ENCODE measurements at regions not wholly inside any gene's neighbourhood (a gene's known extent, or its start where the extent isn't known, plus 50 kb on each side); places are given as distances from the start of the nearest gene placed in this dataset.
"Not testable (repeated sequence)": the region's sequence is repeated elsewhere in the genome, so short reads cannot be mapped to it uniquely, and the experiment has no call there.

- in situ Hi-C loops (cut with HindIII; ENCODE audit: low pct_unique_long_range_greater_than_20kb, low sequenced_read_pairs), result no loop called here
- no peak for DNase-seq (ENCODE audit: low read depth, low spot score)
These were observed 549.4 kb upstream of the HS3ST5 start for GRCh38 chr6:114892211-114892610.

GRCh38 chr6:114888241-114888640 lies 545.4 kb upstream of the HS3ST5 start:
- in situ Hi-C loops (cut with HindIII; ENCODE audit: low pct_unique_long_range_greater_than_20kb, low sequenced_read_pairs), result no loop called here
- no peak for DNase-seq (ENCODE audit: low read depth, low spot score)

- no peak for DNase-seq (ENCODE audit: low read depth, low spot score)
- in situ Hi-C loops (cut with HindIII; ENCODE audit: low pct_unique_long_range_greater_than_20kb, low sequenced_read_pairs), result no loop called here
These were observed 544.0 kb upstream of the HS3ST5 start for GRCh38 chr6:114886670-114887436.

DNA sequence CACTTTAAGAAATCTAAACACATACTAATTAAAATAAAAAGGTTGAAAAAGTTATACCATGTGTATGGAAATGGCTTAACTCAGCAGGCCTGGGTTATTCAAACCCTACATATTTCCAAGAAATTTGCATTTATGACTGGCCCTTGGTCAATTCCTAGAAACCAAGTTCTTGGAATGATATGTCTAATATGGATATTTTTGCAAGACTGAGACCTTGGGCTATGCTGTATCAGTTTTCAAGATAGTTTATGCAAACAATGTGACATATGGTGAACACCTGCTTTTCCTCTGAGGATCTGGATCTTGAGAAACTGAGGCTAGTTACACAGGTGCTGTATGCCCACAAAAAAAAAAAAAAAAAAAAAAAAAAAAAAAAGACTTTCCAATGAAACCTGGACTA lies 536.9 kb upstream of the HS3ST5 start:
- in situ Hi-C loops (cut with HindIII; ENCODE audit: low pct_unique_long_range_greater_than_20kb, low sequenced_read_pairs), result no loop called here

DNA sequence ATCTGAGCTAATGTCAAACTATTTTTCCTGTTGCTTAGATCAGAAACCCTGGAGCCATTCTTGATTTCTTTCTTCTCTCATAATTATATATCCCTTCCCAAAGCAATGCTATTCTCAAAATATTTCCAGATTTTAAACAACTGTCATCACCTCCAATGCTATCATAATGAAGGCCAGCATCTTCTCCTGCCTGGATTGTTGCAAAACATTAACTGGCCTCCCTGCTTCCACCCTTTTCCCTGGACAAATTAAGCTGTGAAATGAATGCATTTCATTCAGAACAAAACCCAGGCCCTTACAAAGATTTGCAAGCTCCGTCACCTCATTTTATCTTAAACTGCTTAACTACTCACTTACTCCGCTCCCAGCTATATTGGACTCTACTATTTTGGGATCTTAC lies 535.3 kb upstream of the HS3ST5 start:
- in situ Hi-C loops (cut with HindIII; ENCODE audit: low pct_unique_long_range_greater_than_20kb, low sequenced_read_pairs), result no loop called here
- no peak for DNase-seq (ENCODE audit: low read depth, low spot score)

More for the DNA sequence above, 536.9 kb upstream of the HS3ST5 start:
- DNase-seq (ENCODE audit: low read depth, low spot score), result no peak

DNA sequence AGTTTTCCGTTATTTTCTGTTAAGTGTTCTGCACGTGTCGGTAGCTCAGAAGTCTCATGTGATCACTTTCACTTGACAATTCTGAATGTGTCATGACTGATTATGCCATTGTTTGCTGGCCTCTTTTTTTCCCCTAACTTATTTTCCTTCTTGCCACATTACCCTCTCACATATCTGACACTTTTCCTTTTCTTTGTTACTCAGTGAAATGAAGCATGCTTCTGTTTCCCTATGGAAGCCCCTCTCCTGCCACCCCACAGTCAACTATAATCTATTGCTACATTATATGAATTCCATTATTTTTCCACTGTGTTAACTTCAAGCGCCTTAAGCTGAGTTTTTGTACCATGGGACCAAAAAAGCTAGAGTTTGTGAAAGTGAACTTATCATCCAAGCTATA lies 531.6 kb upstream of the HS3ST5 start:
- no peak for DNase-seq (ENCODE audit: low read depth, low spot score)
- in situ Hi-C loops (cut with HindIII; ENCODE audit: low pct_unique_long_range_greater_than_20kb, low sequenced_read_pairs), result no loop called here

- in situ Hi-C loops (cut with HindIII; ENCODE audit: low pct_unique_long_range_greater_than_20kb, low sequenced_read_pairs); DNase-seq (ENCODE audit: low read depth, low spot score): not testable (repeated sequence)
These were observed 522.7 kb upstream of the HS3ST5 start for GRCh38 chr6:114865506-114865905.

DNA sequence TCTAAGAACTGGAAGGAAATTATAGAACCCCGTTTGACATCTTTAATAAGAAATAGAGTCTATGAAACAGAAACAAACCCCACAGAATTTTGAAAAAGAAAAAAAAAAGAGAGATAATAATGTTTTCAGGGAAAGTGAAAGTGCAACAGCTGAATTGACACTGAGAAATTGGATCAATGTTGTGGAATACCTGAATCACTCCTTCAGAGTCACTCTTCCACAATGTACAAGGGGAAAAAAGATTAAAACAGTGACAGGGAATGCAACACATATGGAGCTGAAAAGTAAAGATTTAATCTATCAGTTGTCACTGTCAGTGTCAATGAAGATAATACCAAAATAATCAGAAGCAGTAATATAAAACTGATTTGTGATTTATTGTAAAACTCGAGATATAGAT lies 520.8 kb upstream of the HS3ST5 start:
- no peak for DNase-seq (ENCODE audit: low read depth, low spot score)
- in situ Hi-C loops (cut with HindIII; ENCODE audit: low pct_unique_long_range_greater_than_20kb, low sequenced_read_pairs), result no loop called here

- DNase-seq (ENCODE audit: low read depth, low spot score), result no peak
- in situ Hi-C loops (cut with HindIII; ENCODE audit: low pct_unique_long_range_greater_than_20kb, low sequenced_read_pairs), result no loop called here
These were observed 520.0 kb upstream of the HS3ST5 start for GRCh38 chr6:114862819-114863218.

DNA sequence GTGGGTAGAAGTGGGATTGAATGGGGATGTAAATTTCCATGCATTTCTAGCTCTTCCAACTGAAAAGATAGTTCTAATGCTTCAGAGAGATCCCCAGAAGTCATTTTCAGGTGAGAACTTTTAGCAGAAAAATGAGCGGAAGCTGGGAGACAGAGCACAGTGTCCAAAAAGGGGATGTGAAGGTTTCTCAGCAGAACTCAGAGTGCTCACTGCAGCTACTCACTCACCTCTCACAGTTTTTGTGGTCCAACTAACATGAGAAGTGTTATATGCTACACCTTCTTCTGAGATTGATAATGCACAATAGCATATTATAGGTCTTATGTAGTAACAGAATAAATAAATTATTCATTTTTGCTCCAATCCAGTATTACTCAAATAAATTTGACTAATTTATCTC lies 519.2 kb upstream of the HS3ST5 start:
- in situ Hi-C loops (cut with HindIII; ENCODE audit: low pct_unique_long_range_greater_than_20kb, low sequenced_read_pairs), result no loop called here

DNA sequence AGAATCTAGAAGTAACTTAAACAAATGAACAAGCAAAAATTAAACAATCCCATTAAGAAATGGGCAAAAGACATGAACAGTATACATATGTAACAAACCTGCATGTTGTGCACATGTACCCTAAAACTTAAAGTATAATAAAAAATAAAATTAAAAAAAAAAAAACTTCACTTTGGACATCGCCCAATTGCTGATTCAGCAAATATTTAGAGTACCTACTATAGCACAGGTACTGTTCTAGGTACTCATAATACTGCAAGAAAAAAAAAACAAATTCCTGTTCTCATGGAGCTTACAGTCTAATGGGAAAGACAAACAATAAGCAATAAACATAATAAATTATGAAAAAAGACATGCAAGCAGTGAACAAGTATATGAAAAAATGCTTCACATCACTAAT lies 501.5 kb upstream of the HS3ST5 start:
- no peak for DNase-seq (ENCODE audit: low read depth, low spot score)
- in situ Hi-C loops (cut with HindIII; ENCODE audit: low pct_unique_long_range_greater_than_20kb, low sequenced_read_pairs), result no loop called here

More for the DNA sequence above, 519.2 kb upstream of the HS3ST5 start:
- DNase-seq (ENCODE audit: low read depth, low spot score), result no peak

DNA sequence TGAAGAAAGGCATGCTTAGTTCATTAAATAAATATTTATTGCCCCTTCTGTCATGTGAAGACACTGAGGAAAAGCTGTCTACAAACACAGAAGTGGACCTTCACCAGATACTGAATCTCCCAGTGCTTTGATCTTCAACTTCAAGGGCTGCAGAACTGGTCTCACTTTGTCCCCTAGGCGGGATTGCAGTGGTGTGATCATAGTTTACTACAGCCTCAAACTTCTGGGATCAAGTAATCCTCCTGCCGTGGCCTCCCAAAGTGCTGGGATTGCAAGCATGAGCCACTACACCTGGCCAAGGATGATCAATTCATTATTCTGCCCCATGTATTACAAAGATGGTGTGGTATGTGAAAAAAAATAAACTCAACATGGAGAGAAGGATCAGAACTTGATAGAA lies 496.2 kb upstream of the HS3ST5 start:
- DNase-seq (ENCODE audit: low read depth, low spot score), result no peak
- in situ Hi-C loops (cut with HindIII; ENCODE audit: low pct_unique_long_range_greater_than_20kb, low sequenced_read_pairs), result no loop called here

DNA sequence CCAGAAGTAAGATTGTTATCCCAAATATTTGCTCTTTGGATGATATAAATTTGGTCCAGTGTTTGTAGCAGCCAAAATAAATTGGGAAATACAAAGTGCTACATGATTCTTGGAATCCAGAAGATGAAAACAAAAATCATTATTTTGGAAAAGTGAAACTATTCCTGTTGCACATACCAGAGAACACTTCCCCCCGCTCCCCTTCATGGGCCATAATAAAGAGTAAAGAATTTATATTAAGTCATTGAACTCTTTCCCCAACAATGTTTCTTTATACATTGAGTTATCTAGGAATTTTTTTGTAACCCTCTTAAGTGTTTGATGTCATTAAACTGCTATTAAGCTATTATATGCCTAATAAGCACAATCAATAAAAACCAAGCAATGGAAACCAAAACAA lies 490.4 kb upstream of the HS3ST5 start:
- no peak for DNase-seq (ENCODE audit: low read depth, low spot score)
- in situ Hi-C loops (cut with HindIII; ENCODE audit: low pct_unique_long_range_greater_than_20kb, low sequenced_read_pairs), result no loop called here

- in situ Hi-C loops (cut with HindIII; ENCODE audit: low pct_unique_long_range_greater_than_20kb, low sequenced_read_pairs), result no loop called here
- no peak for DNase-seq (ENCODE audit: low read depth, low spot score)
These were observed 487.7 kb upstream of the HS3ST5 start for GRCh38 chr6:114830515-114830914.

GRCh38 chr6:114827135-114827534 lies 484.3 kb upstream of the HS3ST5 start:
- in situ Hi-C loops (cut with HindIII; ENCODE audit: low pct_unique_long_range_greater_than_20kb, low sequenced_read_pairs), result no loop called here
- DNase-seq (ENCODE audit: low read depth, low spot score), result no peak

DNA sequence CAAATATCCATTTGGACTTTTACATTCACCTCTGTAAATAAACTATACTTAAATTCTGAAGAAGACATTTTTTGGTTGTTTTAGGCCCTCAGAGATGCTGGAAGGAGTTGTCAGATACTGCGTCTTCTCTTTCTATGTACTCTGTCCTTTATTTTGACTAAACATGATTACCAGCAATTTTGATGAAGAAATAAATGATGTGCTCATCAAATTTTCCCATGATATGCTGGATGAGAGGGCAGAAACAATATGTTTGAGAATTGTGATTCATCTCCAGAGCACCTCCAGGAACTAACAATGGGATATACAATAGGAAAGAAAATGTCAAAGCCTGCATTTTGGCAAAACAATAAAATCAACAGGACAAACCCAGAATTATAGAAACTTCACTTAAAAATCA lies 481.6 kb upstream of the HS3ST5 start:
- in situ Hi-C loops (cut with HindIII; ENCODE audit: low pct_unique_long_range_greater_than_20kb, low sequenced_read_pairs), result no loop called here
- no peak for DNase-seq (ENCODE audit: low read depth, low spot score)

DNA sequence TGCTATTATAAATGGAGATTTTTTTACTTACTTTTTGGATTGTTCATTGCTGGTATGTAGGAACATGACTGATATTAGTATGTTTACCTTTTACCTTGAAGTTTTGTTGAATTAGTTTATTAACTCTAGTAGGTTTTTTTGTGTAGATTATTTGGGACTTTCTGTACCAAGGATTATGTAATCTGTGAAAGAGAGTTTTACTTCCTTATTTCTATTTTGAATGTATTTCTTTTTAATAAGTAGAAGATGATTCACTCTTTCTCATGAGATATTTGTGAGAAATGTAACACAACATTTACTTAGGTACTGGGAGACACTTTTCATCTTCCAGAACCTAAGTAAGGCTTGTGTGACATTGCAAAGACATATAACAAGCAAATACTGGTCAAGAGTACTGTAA lies 473.9 kb upstream of the HS3ST5 start:
- in situ Hi-C loops (cut with HindIII; ENCODE audit: low pct_unique_long_range_greater_than_20kb, low sequenced_read_pairs), result no loop called here
- no peak for DNase-seq (ENCODE audit: low read depth, low spot score)

- in situ Hi-C loops (cut with HindIII; ENCODE audit: low pct_unique_long_range_greater_than_20kb, low sequenced_read_pairs), result no loop called here
- DNase-seq (ENCODE audit: low read depth, low spot score), result no peak
These were observed 467.6 kb upstream of the HS3ST5 start for GRCh38 chr6:114810468-114810867.

DNA sequence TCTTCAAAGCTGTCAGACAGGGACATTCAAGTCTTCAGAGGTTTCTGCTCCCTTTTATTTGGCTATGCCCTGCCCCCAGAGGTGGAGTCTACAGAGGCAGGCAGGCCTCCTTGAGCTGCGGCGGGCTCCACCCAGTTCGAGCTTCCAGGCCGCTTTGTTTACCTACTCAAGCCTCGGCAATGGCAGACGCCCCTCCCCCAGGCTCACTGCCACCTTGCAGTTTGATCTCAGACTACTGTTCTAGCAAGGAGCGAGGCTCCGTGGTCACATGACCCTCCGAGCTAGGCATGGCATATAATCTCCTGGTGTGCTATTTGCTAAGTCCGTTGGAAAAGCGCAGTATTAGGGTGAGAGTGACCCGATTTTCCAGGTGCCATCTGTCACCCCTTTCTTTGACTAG lies 462.6 kb upstream of the HS3ST5 start:
- in situ Hi-C loops (cut with HindIII; ENCODE audit: low pct_unique_long_range_greater_than_20kb, low sequenced_read_pairs); DNase-seq (ENCODE audit: low read depth, low spot score): not testable (repeated sequence)

DNA sequence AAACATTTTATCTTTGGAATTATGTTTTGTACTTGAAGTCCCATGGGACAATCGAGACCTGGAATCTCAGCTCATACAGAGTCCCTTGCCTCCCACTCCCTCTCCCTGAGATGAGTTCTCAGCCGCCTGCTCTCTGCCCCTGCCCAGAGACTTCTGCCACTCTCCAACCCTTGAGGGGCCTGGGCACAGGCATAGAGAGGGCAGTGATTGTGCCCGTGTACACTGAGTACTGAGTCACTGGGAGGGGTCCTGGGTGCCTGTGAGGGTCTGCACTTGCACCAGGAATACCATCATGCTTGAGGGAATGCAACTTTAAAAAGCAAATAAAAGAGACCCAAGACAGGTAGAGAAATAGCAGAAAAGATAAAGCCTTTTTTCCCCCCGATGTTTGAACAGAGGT lies 453.8 kb upstream of the HS3ST5 start:
- in situ Hi-C loops (cut with HindIII; ENCODE audit: low pct_unique_long_range_greater_than_20kb, low sequenced_read_pairs), result no loop called here

More for the DNA sequence above, 453.8 kb upstream of the HS3ST5 start:
- no peak for DNase-seq (ENCODE audit: low read depth, low spot score)

Data from SK-MEL-5 (cell line).